BE2C (cell line): ENCODE measurements at regions not wholly inside any gene's neighbourhood (a gene's known extent, or its start where the extent isn't known, plus 50 kb on each side); places are given as distances from the start of the nearest gene placed in this dataset.

ENCODE experiments used
- DNase-seq: peaks from one replicate; pipeline ENCODE4 v3.0.0-alpha.2; 2020
- H3K27me3 ChIP-seq: fragments of 250-450 bp; sonication (Bioruptor Pico); 2 replicates; pipeline ENCODE4 v1.5.1; 2020; ENCODE audit warnings: mild to moderate bottlenecking
- H3K36me3 ChIP-seq: fragments of 250-450 bp; sonication (Bioruptor Pico); 2 replicates; pipeline ENCODE4 v1.5.1; 2020; ENCODE audit warnings: mild to moderate bottlenecking
- H3K4me1 ChIP-seq: fragments of 250-450 bp; sonication (Bioruptor Pico); 2 replicates; pipeline ENCODE4 v1.5.1; 2020
- H3K4me3 ChIP-seq: 2 replicates; pipeline ENCODE4 v1.5.1; 2011; ENCODE audit warnings: low read depth, low read length
- H3K9me3 ChIP-seq: fragments of 250-450 bp; sonication (Bioruptor Pico); 2 replicates; pipeline ENCODE4 v1.5.1; 2020
- CTCF ChIP-seq: IDR thresholded peaks from 2 replicates; pipeline ENCODE4 v1.5.1; 2012; ENCODE audit warnings: mild to moderate bottlenecking, low read depth, low read length

GRCh38 chr7:117992635-117993376 is 119.6 kb upstream of the CTTNBP2 start:
- Histone ChIP-seq H3K36me3 (no peaks in the 10 kb centered on the region), H3K27me3 (no peaks in the 10 kb centered on the region), H3K9me3 (no peaks in the 10 kb centered on the region), H3K4me1 (no peaks in the 10 kb centered on the region), H3K4me3 (no peak overlapping the region)
- no peak for TF ChIP-seq CTCF
- DNase-seq, result no peak

GRCh38 chr7:117993377-117994003 is 120.2 kb upstream of the CTTNBP2 start:
- DNase-seq, result peak; percentile 44
- H3K36me3 ChIP-seq, result no peaks in the 10 kb centered on the region
- H3K27me3 ChIP-seq, result no peaks in the 10 kb centered on the region
- TF ChIP-seq CTCF, result peak; percentile 58
- no peak overlapping the region for H3K4me3 ChIP-seq
- no peaks in the 10 kb centered on the region for H3K4me1 ChIP-seq
- H3K9me3 ChIP-seq, result no peaks in the 10 kb centered on the region

- no peak for TF ChIP-seq CTCF
- H3K36me3 ChIP-seq, result no peaks in the 10 kb centered on the region
- no peak for DNase-seq
- no peaks in the 10 kb centered on the region for H3K9me3 ChIP-seq
- H3K27me3 ChIP-seq, result no peaks in the 10 kb centered on the region
- H3K4me3 ChIP-seq, result no peak overlapping the region
- no peaks in the 10 kb centered on the region for H3K4me1 ChIP-seq
Measured at GRCh38 chr7:117995850-117996650, 122.8 kb upstream of the CTTNBP2 start.

GRCh38 chr7:117997862-117998825 is 124.9 kb upstream of the CTTNBP2 start:
- H3K9me3 ChIP-seq, result no peaks in the 10 kb centered on the region

More at GRCh38 chr7:117997862-117998825, 124.9 kb upstream of the CTTNBP2 start:
- Histone ChIP-seq H3K36me3 (no peaks in the 10 kb centered on the region), H3K27me3 (no peaks in the 10 kb centered on the region), H3K4me3 (no peak overlapping the region), H3K4me1 (no peaks in the 10 kb centered on the region)
- no peak for DNase-seq
- TF ChIP-seq CTCF, result no peak
